Endometrium (tissue), 2 donors: ENCODE measurements at regions not wholly inside any gene's neighbourhood (a gene's known extent, or its start where the extent isn't known, plus 50 kb on each side); places are given as distances from the start of the nearest gene placed in this dataset.

ENCODE experiments used
- FAIRE-seq: peaks from 2 replicates; lab custom pipeline; 2012; peaks lifted over from hg19 to GRCh38; lab: Jason Lieb, UNC
- donor health status: control.
- donor health status: control.

- FAIRE-seq: no peak
These were observed 241.2 kb downstream of the FAM76B start for GRCh38 chr11:95548416-95548815.

GRCh38 chr11:95547976-95548375, 241.6 kb downstream of the FAM76B start:
- no peak for FAIRE-seq

DNA sequence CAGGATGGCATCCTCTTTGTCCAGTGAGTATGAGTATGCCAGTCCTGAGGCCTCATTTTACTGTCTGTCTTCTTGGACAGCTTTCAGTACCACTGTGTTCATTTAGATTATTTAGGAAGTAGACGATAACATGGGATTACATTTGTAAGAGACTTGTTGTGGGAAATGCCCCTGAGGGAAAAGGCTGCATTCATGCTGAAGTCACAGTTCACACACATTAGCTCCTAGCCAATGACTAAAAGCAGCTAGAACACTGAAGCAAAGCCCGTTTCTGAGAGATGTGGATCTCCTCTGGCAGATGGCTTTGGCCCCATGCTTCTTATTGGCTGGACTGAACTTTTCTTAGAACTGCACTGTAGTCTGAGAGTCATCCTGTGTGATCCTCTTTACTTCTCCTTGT, 242.4 kb downstream of the FAM76B start:
- FAIRE-seq: no peak

DNA sequence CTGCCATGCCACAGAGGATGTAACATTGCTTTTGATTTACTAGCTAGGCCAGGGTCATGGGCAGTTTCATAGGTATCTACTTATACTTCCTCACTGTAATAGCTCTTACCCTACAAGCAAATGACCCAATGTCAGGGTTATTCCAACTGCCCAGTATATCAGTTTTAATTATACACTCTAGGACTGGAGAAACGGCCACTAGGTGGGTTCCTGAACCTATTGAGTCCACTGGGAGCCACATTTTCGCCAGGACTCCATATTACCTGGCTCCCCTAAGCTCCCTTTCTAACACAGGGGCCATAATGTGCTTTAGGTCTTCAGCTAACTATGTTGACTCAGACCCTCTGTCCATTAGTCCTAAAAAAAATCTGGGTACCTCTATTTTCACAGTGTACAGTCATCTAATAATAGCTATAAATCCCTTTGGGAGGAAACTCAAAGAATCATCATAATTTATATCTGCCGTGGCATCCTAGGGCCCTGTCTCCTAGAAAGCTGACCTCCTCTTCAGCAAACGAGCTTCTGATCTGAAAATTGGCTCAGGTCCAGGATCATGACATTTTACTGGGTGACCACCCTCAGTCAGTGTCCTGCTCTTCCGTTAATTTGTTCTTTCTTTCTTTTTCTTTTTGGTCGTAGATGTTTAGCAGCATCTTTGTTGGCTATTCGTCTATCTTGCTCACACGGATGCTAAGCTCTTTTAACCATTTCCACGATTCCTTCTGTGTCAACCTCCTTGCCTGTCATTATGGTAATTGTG, 244.3 kb downstream of the FAM76B start:
- FAIRE-seq: no peak

GRCh38 chr11:95544095-95544856, 245.3 kb downstream of the FAM76B start:
- FAIRE-seq: no peak

GRCh38 chr11:95542868-95543551, 246.6 kb downstream of the FAM76B start:
- no peak for FAIRE-seq

- no peak for FAIRE-seq
These were observed 247.9 kb downstream of the FAM76B start for GRCh38 chr11:95541715-95542114.

- no peak for FAIRE-seq
These were observed 253.4 kb downstream of the FAM76B start for GRCh38 chr11:95536047-95536690.

DNA sequence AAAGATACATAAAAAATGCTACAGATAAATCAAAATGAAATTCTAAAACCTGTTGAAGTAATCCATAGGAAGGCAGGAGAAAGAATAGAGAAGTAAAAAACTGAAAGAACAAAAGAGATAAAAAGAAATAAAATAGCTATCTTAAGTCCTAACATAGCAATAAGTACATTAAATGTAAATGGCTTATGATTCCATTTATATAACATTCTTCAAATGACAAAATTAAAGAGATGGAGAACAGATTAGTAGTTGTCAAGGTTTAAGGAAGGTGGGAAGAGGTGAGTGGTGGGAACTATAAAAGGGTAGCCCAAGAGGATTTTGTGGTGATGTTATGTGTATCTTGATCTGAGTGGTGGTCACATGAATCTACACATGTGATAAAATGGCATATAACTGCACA, 254.8 kb downstream of the FAM76B start:
- no peak for FAIRE-seq

DNA sequence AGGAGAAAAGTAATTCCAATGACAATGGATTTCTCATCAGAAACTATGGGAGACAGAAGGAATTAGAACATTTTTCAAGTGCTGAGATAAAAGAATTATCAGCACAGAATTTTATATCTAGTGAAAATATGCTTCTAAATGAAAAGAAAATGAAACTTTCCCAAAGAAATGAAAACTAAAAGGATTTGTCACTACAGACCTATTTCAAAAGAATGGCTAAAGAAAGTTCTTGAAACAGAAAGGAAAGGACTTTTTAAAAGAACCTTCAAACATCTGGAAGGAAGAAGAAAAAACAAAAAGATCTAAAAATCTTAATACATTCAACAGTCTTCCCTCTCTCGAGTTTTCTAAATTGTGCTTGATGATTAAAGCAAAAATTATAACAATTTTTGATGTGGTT, 255.4 kb downstream of the FAM76B start:
- FAIRE-seq: no peak

- FAIRE-seq: peak; percentile 66
These were observed 258.5 kb downstream of the FAM76B start for GRCh38 chr11:95531116-95531515.

DNA sequence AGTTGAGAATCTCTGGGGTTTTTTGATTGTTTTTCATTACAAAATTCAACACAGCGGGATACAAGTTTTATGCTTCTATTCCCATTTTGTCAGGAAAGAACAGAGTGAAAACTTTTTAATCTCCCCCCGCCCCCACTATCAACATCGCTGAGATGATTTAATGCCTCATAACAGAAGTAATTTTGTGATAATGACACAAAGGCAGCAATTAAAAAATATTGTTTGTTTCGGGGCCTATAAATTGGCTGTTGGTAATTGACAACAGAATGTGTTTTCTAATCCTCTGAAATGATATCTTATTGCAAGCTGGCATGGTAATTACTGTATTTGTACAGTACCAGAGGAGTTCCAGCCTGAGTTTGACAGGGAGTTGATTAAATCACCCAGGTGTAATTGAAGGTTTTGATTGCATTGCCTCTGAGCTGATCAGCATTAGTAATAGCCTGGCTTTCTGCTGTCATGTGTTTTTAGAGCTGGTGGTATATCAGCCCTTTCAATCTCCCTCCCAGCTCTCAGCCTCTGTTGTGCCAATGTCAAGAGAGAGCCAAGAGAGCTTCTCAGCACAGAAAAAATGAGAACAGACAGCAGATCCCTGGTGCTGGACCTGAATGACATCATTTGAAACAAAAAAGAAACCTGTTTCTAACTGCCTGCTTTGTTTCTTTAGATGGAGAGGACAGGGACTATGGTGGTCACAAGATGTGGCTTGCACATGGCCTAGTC, 265.1 kb downstream of the FAM76B start:
- FAIRE-seq: peak; percentile 29

GRCh38 chr11:95522874-95523273, 266.7 kb downstream of the FAM76B start:
- no peak for FAIRE-seq

GRCh38 chr11:95521862-95522261, 267.7 kb downstream of the FAM76B start:
- no peak for FAIRE-seq

DNA sequence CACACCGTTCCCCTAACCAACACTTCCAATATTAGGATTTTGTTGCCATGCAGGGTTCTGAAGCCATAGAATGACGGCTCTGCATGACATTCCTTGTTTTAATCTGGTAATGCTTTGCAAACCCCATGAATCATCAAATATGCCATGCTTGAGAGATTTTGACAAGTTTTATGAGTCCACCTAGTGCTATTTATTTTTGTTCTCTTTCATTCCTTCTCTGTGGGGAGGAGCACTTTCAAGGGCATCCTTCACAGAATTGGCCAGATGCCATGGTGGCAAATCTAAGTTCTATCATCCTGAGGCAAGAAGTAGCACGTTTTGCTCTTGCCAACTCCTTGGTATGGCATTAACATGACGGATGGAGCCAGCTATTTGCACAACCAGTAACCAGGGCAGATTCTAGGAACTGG, 268.4 kb downstream of the FAM76B start:
- no peak for FAIRE-seq

GRCh38 chr11:95520369-95521132, 269.0 kb downstream of the FAM76B start:
- FAIRE-seq: no peak

DNA sequence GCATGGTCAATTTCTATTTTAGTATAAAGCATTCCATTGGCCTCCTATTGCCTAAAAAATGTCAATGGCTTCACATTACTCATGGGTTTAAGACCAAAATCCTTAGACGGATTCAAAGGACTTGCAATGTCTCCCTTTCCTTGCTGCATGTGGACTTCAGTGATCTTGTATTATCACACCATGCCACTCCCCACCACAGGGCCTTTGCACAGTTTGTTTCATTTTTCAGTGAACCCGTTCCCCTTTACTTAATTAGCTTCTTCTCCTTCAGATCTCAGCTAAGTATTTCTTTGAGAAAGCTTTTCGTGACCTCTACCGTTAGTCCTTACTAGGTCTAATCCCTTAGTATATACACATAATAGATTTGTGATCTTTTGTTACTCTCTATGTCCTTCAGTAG, 269.7 kb downstream of the FAM76B start:
- no peak for FAIRE-seq

DNA sequence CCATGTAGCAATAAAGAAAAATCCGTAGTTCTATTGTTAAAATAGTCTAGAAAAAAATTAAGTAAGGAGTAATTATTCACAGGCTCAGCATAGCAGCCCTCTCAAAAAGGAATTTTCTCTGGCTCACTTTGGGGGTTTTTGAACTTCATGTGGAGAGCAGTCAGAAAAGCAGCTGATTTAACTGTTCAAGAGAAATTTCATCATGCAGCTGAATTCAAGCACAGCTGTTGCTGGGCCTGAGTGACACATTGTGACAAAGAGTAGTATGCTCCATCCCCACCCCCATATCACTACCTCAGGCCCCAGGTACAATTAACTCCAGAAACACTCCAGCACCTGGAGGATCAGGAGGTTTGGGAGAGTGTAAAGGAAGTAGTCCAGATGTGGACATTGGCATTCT, 272.1 kb downstream of the FAM76B start:
- no peak for FAIRE-seq

DNA sequence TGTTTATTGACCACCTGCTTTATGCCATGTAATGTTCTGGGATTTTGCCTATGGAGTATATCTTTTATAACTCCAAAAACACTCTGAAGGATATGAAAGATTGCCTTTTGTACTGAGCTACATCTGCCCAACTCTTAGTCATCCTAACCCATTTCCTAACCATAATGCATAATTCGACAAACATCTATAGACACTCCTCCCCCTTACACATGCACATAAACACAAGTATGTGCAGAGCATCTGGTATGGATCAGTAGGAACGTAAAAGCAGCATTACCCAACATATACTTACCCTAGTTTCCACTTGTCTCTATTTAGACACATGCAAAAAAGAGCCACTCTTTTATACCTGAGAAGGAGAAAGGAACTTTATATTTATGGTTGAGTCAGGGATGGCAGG, 272.8 kb downstream of the FAM76B start:
- no peak for FAIRE-seq

GRCh38 chr11:95516175-95516574, 273.4 kb downstream of the FAM76B start:
- no peak for FAIRE-seq

GRCh38 chr11:95515371-95515770, 274.2 kb downstream of the FAM76B start:
- FAIRE-seq: no peak
